IMR-90 (cell line): ENCODE measurements at regions not wholly inside any gene's neighbourhood (a gene's known extent, or its start where the extent isn't known, plus 50 kb on each side); places are given as distances from the start of the nearest gene placed in this dataset.

Source experiments
- ATAC-seq: fragments of 200-7000 bp; cut with Tn5 transposase; 2 replicates; pipeline ENCODE4 v1.9.1; 2020; ENCODE audit warnings: low read depth, mild to moderate bottlenecking, moderate library complexity
- BruUV-seq: library from RNA; stranded (reverse); fragments of 400-500 nt; replicated peaks from 2 replicates; lab custom pipeline; 2021; lab: Mats Ljungman, UMichigan
- CTCF ChIA-PET: fragments of 300-600 bp; formaldehyde crosslinking; extraction: SDS; loops from one replicate; lab custom pipeline; 2021; ENCODE audit warnings: antibody characterized with exemption; lab: Yijun Ruan, JAX
- POLR2A ChIA-PET: fragments of 300-600 bp; sonication (Branson Sonifier 250); formaldehyde crosslinking; loops from one replicate; lab custom pipeline; 2022; ENCODE audit warnings: antibody characterized with exemption; ENCODE audit not compliant: unreplicated experiment; lab: Charles Lee
- DNase-seq: peaks from one replicate; pipeline ENCODE4 v3.0.0; 2013
- H2AFZ ChIP-seq: replicated peaks from 2 replicates; pipeline ENCODE3; 2013; ENCODE audit warnings: low read length, mild to moderate bottlenecking; ENCODE audit not compliant: poor library complexity
- H2AK5ac ChIP-seq: 2 replicates; pipeline ENCODE4 v1.6.1; 2013; ENCODE audit warnings: low read depth, low read length, inconsistent platforms
- H2AK9ac ChIP-seq: replicated peaks from 2 replicates; pipeline ENCODE3; 2013; ENCODE audit warnings: mild to moderate bottlenecking, low read depth, low read length, moderate library complexity; ENCODE audit not compliant: poor library complexity
- H2BK120ac ChIP-seq: 2 replicates; pipeline ENCODE4 v1.6.1; 2013; ENCODE audit warnings: low read depth, low read length, inconsistent platforms
- H2BK15ac ChIP-seq: 3 replicates; pipeline ENCODE4 v1.6.1; 2013; ENCODE audit warnings: low read depth, low read length, inconsistent platforms
- H2BK20ac ChIP-seq: 2 replicates; pipeline ENCODE4 v1.6.1; 2013; ENCODE audit warnings: low read depth, mild to moderate bottlenecking, inconsistent platforms, low read length, moderate library complexity
- H2BK5ac ChIP-seq: 2 replicates; pipeline ENCODE4 v1.6.1; 2013; ENCODE audit warnings: mild to moderate bottlenecking, low read depth, low read length, inconsistent platforms; ENCODE audit not compliant: poor library complexity, severe bottlenecking
- H3K14ac ChIP-seq: replicated peaks from 2 replicates; pipeline ENCODE4 v1.6.1; 2013; ENCODE audit warnings: low read depth, low read length, inconsistent platforms
- H3K18ac ChIP-seq: 2 replicates; pipeline ENCODE4 v1.6.1; 2013; ENCODE audit warnings: low read depth, low read length, control low read depth
- H3K23ac ChIP-seq: 2 replicates; pipeline ENCODE4 v1.6.1; 2013; ENCODE audit warnings: low read depth, low read length, inconsistent platforms
- H3K27ac ChIP-seq: 2 replicates; pipeline ENCODE4 v1.5.1; 2013; ENCODE audit warnings: mild to moderate bottlenecking, control low read depth, low read length; ENCODE audit not compliant: insufficient read depth
- H3K27me3 ChIP-seq: 2 replicates; pipeline ENCODE4 v1.6.1; 2013; ENCODE audit warnings: low read length; ENCODE audit not compliant: control insufficient read depth, insufficient read depth
- H3K36me3 ChIP-seq: 2 replicates; pipeline ENCODE4 v1.6.1; 2013; ENCODE audit warnings: low read length, mixed read lengths; ENCODE audit not compliant: control insufficient read depth, insufficient read depth
- H3K4ac ChIP-seq: 2 replicates; pipeline ENCODE4 v1.6.1; 2013; ENCODE audit warnings: low read depth, low read length, inconsistent platforms
- H3K4me1 ChIP-seq: 2 replicates; pipeline ENCODE4 v1.6.1; 2013; ENCODE audit warnings: low read length, mixed read lengths; ENCODE audit not compliant: control insufficient read depth, insufficient read depth
- H3K4me2 ChIP-seq: 2 replicates; pipeline ENCODE4 v1.6.1; 2013; ENCODE audit warnings: low read depth, mild to moderate bottlenecking, control low read depth, low read length, moderate library complexity
- H3K4me3 ChIP-seq: 2 replicates; pipeline ENCODE4 v1.5.1; 2013; ENCODE audit warnings: low read depth, mild to moderate bottlenecking, control low read depth, low read length, moderate library complexity; ENCODE audit not compliant: insufficient read depth
- H3K56ac ChIP-seq: 2 replicates; pipeline ENCODE4 v1.6.1; 2013; ENCODE audit warnings: low read length, inconsistent platforms; ENCODE audit not compliant: insufficient read depth; ENCODE audit errors: extremely low read depth
- H3K79me1 ChIP-seq, 2 experiments: 2 replicates each; pipeline ENCODE4 v1.6.1; 2013; ENCODE audit warnings: low read length in 2 of 2, inconsistent platforms in 1 of 2, low read depth in 1 of 2
- H3K9ac ChIP-seq: 2 replicates; pipeline ENCODE4 v1.6.1; 2013; ENCODE audit warnings: low read depth, low read length, control low read depth
- H3K9me1 ChIP-seq: 2 replicates; pipeline ENCODE4 v1.6.1; 2013; ENCODE audit warnings: low read length, inconsistent platforms; ENCODE audit not compliant: insufficient read depth
- H3K9me3 ChIP-seq: 2 replicates; pipeline ENCODE4 v1.6.1; 2013; ENCODE audit warnings: low read length; ENCODE audit not compliant: control insufficient read depth, insufficient read depth
- H4K20me1 ChIP-seq: 2 replicates; pipeline ENCODE4 v1.6.1; 2013; ENCODE audit warnings: low read length, inconsistent platforms; ENCODE audit not compliant: insufficient read depth
- H4K5ac ChIP-seq: 2 replicates; pipeline ENCODE4 v1.6.1; 2013; ENCODE audit warnings: mild to moderate bottlenecking, low read depth, low read length, control low read depth
- H4K8ac ChIP-seq, 2 experiments: 2 replicates each; pipeline ENCODE4 v1.6.1; 2013; ENCODE audit warnings: low read depth in 2 of 2, low read length in 2 of 2, control low read depth in 1 of 2, inconsistent platforms in 1 of 2
- H4K91ac ChIP-seq: 2 replicates; pipeline ENCODE4 v1.6.1; 2013; ENCODE audit warnings: low read depth, low read length, inconsistent platforms; ENCODE audit not compliant: insufficient read depth
- BHLHE40 ChIP-seq: fragments of 150-350 bp; IDR thresholded peaks from 2 replicates; pipeline ENCODE4 v1.6.1; 2016; ENCODE audit warnings: mild to moderate bottlenecking, low read depth, low read length
- CEBPB ChIP-seq: IDR thresholded peaks from 2 replicates; pipeline ENCODE4 v1.6.1; 2012; ENCODE audit warnings: low read depth, low read length, improper control_type of control experiment
- CHD1 ChIP-seq: IDR thresholded peaks from 2 replicates; pipeline ENCODE4 v1.6.1; 2012; ENCODE audit warnings: low read depth, low read length, improper control_type of control experiment
- CTCF ChIP-seq: conservative IDR thresholded peaks from 2 replicates; pipeline ENCODE4 v1.5.1; 2012; ENCODE audit warnings: mild to moderate bottlenecking, low read depth, low read length, improper control_type of control experiment
- FOS ChIP-seq: fragments of 150-350 bp; IDR thresholded peaks from 2 replicates; pipeline ENCODE4 v1.6.1; 2016; ENCODE audit warnings: low read depth, low read length
- MAFK ChIP-seq: IDR thresholded peaks from 2 replicates; pipeline ENCODE4 v1.6.1; 2012; ENCODE audit warnings: low read depth, low read length, improper control_type of control experiment
- MAZ ChIP-seq: IDR thresholded peaks from 2 replicates; pipeline ENCODE4 v1.6.1; 2012; ENCODE audit warnings: low read depth, mild to moderate bottlenecking, low read length, improper control_type of control experiment, moderate library complexity, borderline replicate concordance
- MXI1 ChIP-seq: IDR thresholded peaks from 2 replicates; pipeline ENCODE4 v1.6.1; 2012; ENCODE audit warnings: low read depth, mild to moderate bottlenecking, low read length, moderate library complexity, borderline replicate concordance
- NFE2L2 ChIP-seq: fragments of 150-350 bp; IDR thresholded peaks from 2 replicates; pipeline ENCODE4 v1.6.1; 2016; ENCODE audit warnings: low read depth, mild to moderate bottlenecking, low read length
- POLR2A ChIP-seq: IDR thresholded peaks from 2 replicates; pipeline ENCODE4 v1.6.1; 2012; ENCODE audit warnings: mild to moderate bottlenecking, low read depth, low read length
- RAD21 ChIP-seq: IDR thresholded peaks from 2 replicates; pipeline ENCODE4 v1.6.1; 2012; ENCODE audit warnings: low read length, improper control_type of control experiment
- RCOR1 ChIP-seq: IDR thresholded peaks from 2 replicates; pipeline ENCODE4 v1.6.1; 2012; ENCODE audit warnings: mild to moderate bottlenecking, low read length, improper control_type of control experiment; ENCODE audit not compliant: insufficient replicate concordance
- RFX5 ChIP-seq: IDR thresholded peaks from 2 replicates; pipeline ENCODE4 v1.8.0; 2012; ENCODE audit warnings: low read depth, mild to moderate bottlenecking, low read length, moderate library complexity
- SMC3 ChIP-seq: fragments of 150-350 bp; IDR thresholded peaks from 2 replicates; pipeline ENCODE4 v1.6.1; 2016; ENCODE audit warnings: low read depth, mild to moderate bottlenecking, antibody characterized with exemption, low read length, moderate library complexity
- dilution Hi-C: fragments of 300-500 bp; cut with HindIII; formaldehyde crosslinking; loops from one replicate; pipeline ENCODE4 v1.14.3; 2018; ENCODE audit warnings: low sequenced_read_pairs; ENCODE audit not compliant: unreplicated experiment
- in situ Hi-C: fragments of 300-500 bp; cut with MboI; formaldehyde crosslinking; loops from 3 replicates; pipeline ENCODE4 v1.14.3; 2019; ENCODE audit warnings: low sequenced_read_pairs, inconsistent platforms, mixed read lengths
- intact Hi-C: fragments of 100-400 bp; cut with micrococcal nuclease; formaldehyde crosslinking; loops from 2 replicates; pipeline ENCODE4 v1.10.0; 2022
- TF ChIP-seq, protein P1 (sequence below): fragments of 150-350 bp; IDR thresholded peaks from 2 replicates; pipeline ENCODE4 v1.6.1; 2017; ENCODE audit warnings: mild to moderate bottlenecking, antibody characterized with exemption, low read length, low read depth
- TF ChIP-seq, protein P2 (sequence below): fragments of 150-350 bp; IDR thresholded peaks from 2 replicates; pipeline ENCODE4 v1.6.1; 2016; ENCODE audit warnings: low read depth, mild to moderate bottlenecking, low read length, moderate library complexity, borderline replicate concordance

DNA sequence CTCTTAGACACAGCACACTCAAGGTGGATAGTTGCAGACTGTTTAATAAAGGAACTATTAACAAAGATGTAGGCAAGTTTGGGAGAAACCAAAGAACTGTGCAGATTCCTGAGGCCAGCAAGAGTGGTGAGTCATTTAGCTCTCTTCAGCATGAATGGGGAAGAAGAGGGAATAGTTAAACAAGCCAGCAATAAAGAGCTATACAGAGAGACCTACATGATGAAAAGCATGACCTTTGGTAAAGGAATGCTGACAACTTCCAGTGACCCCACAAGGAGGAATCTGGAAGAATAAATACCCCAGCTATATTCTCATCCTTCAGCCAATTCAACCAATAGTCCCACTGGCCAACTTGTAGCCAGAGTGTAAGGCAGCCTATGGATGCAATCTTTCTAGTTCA is 706.0 kb upstream of the GRAMD2B start:
- BruUV-seq = no TSS peak
- Histone ChIP-seq H4K5ac (no peak overlapping the region), H2AFZ (no peak overlapping the region), H3K9ac (no peak overlapping the region), H2BK120ac (no peak overlapping the region), H3K4me2 (peak overlapping the region; percentile 46; the same call in 1 of the 2 replicates), H2BK5ac (peak overlapping the region; percentile 43), H2BK15ac (no peak overlapping the region), H3K9me3 (no peaks in the 10 kb centered on the region), H4K8ac (no peak overlapping the region; a peak in 1 of 4 replicates), H3K4ac (no peak overlapping the region), H4K20me1 (no peaks in the 10 kb centered on the region), H3K79me1 (no peaks in the 10 kb centered on the region), H3K4me1 (peaks cover 5% of the 10 kb centered on the region), H3K56ac (no peak overlapping the region), H3K27ac (no peak overlapping the region; the same call in 1 of the 2 replicates), H2BK20ac (0 out of 2 replicates have a peak overlapping the region, but pooled peaks have one; percentile 8), H3K9me1 (peaks cover 2% of the 10 kb centered on the region; the same call in 1 of the 2 replicates), H2AK5ac (no peak overlapping the region), H3K36me3 (no peaks in the 10 kb centered on the region), H3K18ac (peak overlapping the region; percentile 64; the same call in 1 of the 2 replicates), H3K4me3 (no peak overlapping the region), H3K23ac (no peak overlapping the region), H2AK9ac (no peak overlapping the region), H3K14ac (no peak overlapping the region), H3K27me3 (no peaks in the 10 kb centered on the region), H4K91ac (no peak overlapping the region)
- intact Hi-C loops (loop anchor here (1.0 to 5.0 kb wide), 2 partner anchors 230 to 304 kb away; no protein-coding TSS in a partner anchor), dilution Hi-C loops (no loop called here), in situ Hi-C loops (no loop called here)
- DNase-seq (peak; percentile 96), ATAC-seq (peak; percentile 97)
- TF ChIP-seq MXI1 (no peak), CEBPB (peak; percentile 44; the same call in 1 of the 2 replicates), RFX5 (no peak), RCOR1 (peak; percentile 69), MAFK (0 out of 2 replicates have a peak, but pooled peaks have one; percentile 12), BHLHE40 (peak; percentile 9; the same call in 1 of the 2 replicates), FOS (peak; percentile 61), MAZ (no peak; the same call in 1 of the 2 replicates), CHD1 (no peak), POLR2A (no peak), CTCF (no peak), SMC3 (no peak), NFE2L2 (no peak), RAD21 (no peak)
- TF ChIP-seq, protein P1, sequence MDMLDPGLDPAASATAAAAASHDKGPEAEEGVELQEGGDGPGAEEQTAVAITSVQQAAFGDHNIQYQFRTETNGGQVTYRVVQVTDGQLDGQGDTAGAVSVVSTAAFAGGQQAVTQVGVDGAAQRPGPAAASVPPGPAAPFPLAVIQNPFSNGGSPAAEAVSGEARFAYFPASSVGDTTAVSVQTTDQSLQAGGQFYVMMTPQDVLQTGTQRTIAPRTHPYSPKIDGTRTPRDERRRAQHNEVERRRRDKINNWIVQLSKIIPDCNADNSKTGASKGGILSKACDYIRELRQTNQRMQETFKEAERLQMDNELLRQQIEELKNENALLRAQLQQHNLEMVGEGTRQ = no peak
- TF ChIP-seq, protein P2, sequence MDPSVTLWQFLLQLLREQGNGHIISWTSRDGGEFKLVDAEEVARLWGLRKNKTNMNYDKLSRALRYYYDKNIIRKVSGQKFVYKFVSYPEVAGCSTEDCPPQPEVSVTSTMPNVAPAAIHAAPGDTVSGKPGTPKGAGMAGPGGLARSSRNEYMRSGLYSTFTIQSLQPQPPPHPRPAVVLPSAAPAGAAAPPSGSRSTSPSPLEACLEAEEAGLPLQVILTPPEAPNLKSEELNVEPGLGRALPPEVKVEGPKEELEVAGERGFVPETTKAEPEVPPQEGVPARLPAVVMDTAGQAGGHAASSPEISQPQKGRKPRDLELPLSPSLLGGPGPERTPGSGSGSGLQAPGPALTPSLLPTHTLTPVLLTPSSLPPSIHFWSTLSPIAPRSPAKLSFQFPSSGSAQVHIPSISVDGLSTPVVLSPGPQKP = no peak
- ChIA-PET CTCF (no interaction called here), POLR2A (no interaction called here)
